SK-N-SH (cell line): ENCODE measurements at regions not wholly inside any gene's neighbourhood (a gene's known extent, or its start where the extent isn't known, plus 50 kb on each side); places are given as distances from the start of the nearest gene placed in this dataset.

Source experiments
- CTCF ChIA-PET: fragments of 300-600, 350-600 bp; formaldehyde crosslinking; extraction: SDS; loops from one replicate; lab custom pipeline; 2021; lab: Yijun Ruan, JAX
- POLR2A ChIA-PET: fragments of 350-600 bp; sonication (Branson Sonifier 250); formaldehyde crosslinking; extraction: SDS; loops from one replicate; lab custom pipeline; 2020; ENCODE audit warnings: antibody characterized with exemption, inconsistent platforms; lab: Yijun Ruan, JAX
- DNase-seq: peaks from one replicate; pipeline ENCODE4 v3.0.0; 2012
- H2AFZ ChIP-seq: fragments of 200-600 bp; sonication (generic); 2 replicates; pipeline ENCODE4 v1.8.1; 2016; ENCODE audit warnings: antibody characterized with exemption, mild to moderate bottlenecking, low read depth
- H3F3A ChIP-seq: fragments of 200-600 bp; sonication (generic); replicated peaks from 2 replicates; pipeline ENCODE3; 2016; ENCODE audit warnings: antibody characterized with exemption, mild to moderate bottlenecking; ENCODE audit not compliant: insufficient read depth
- H3K27ac ChIP-seq, 2 experiments: fragments of 200-500 bp in 1 of 2; fragments of 200-600 bp in 1 of 2; sonication (Bioruptor generic) in 1 of 2; sonication (generic), shearing (Covaris generic) in 1 of 2; 2 replicates each; pipeline versions ENCODE4 v1.5.1 to v1.6.1; 2014 to 2016; ENCODE audit warnings: low read depth in 2 of 2, inconsistent platforms in 1 of 2, low read length in 1 of 2, mild to moderate bottlenecking in 1 of 2, mixed read lengths in 1 of 2
- H3K27me3 ChIP-seq: fragments of 200-600 bp; sonication (generic), shearing (Covaris generic); 2 replicates; pipeline ENCODE4 v1.6.1; 2016; ENCODE audit warnings: mixed run types; ENCODE audit not compliant: insufficient read depth
- H3K36me3 ChIP-seq, 2 experiments: fragments of 200-500 bp in 1 of 2; fragments of 200-600 bp in 1 of 2; sonication (Bioruptor generic) in 1 of 2; sonication (generic) in 1 of 2; replicated peaks in 1 of 2; 2 replicates each; pipeline versions ENCODE3 to v1.5.1; 2014 to 2016; ENCODE audit warnings: low read length in 1 of 2, mild to moderate bottlenecking in 1 of 2; ENCODE audit not compliant: insufficient read depth in 2 of 2, control insufficient read depth in 1 of 2
- H3K4me1 ChIP-seq, 2 experiments: fragments of 200-500 bp in 1 of 2; fragments of 200-600 bp in 1 of 2; sonication (Bioruptor generic) in 1 of 2; sonication (generic), shearing (Covaris generic) in 1 of 2; 2 replicates each; pipeline versions ENCODE4 v1.5.1 to v1.6.1; 2014 to 2016; ENCODE audit warnings: low read depth in 1 of 2, low read length in 1 of 2, mixed run types in 1 of 2; ENCODE audit not compliant: insufficient read depth in 2 of 2, control insufficient read depth in 1 of 2
- H3K4me2 ChIP-seq: fragments of 200-600 bp; sonication (generic), shearing (Covaris generic); 2 replicates; pipeline ENCODE4 v1.6.1; 2017; ENCODE audit warnings: mixed run types
- H3K4me3 ChIP-seq, 2 experiments: fragments of 200-500 bp in 1 of 2; fragments of 200-600 bp in 1 of 2; sonication (Bioruptor generic) in 1 of 2; sonication (generic), shearing (Covaris generic) in 1 of 2; 2 replicates each; pipeline versions ENCODE4 v1.5.1 to v1.8.1; 2014 to 2016; ENCODE audit warnings: low read depth in 2 of 2, inconsistent platforms in 1 of 2, low read length in 1 of 2, mild to moderate bottlenecking in 1 of 2, mixed read lengths in 1 of 2, moderate library complexity in 1 of 2
- H3K79me2 ChIP-seq: fragments of 200-600 bp; sonication (generic); 2 replicates; pipeline ENCODE4 v1.8.1; 2017; ENCODE audit warnings: mild to moderate bottlenecking; ENCODE audit not compliant: insufficient read depth
- H3K9ac ChIP-seq: fragments of 200-600 bp; sonication (generic); 2 replicates; pipeline ENCODE4 v1.6.1; 2017; ENCODE audit warnings: mixed run types
- H3K9me2 ChIP-seq: fragments of 200-600 bp; sonication (generic); 2 replicates; pipeline ENCODE4 v1.6.1; 2017; ENCODE audit warnings: mixed run types
- H3K9me3 ChIP-seq: fragments of 200-600 bp; sonication (generic); 2 replicates; pipeline ENCODE4 v1.6.1; 2017; ENCODE audit warnings: mixed run types, mild to moderate bottlenecking, moderate library complexity
- H4K20me1 ChIP-seq: fragments of 200-600 bp; sonication (generic); 2 replicates; pipeline ENCODE4 v1.6.1; 2017; ENCODE audit warnings: mild to moderate bottlenecking, mixed run types; ENCODE audit not compliant: insufficient read depth
- CHD2 ChIP-seq: fragments of 150-350 bp; IDR thresholded peaks from 2 replicates; pipeline ENCODE4 v1.6.1; 2018; ENCODE audit warnings: low read length; ENCODE audit not compliant: partially characterized antibody
- ELF1 ChIP-seq: IDR thresholded peaks from 2 replicates; pipeline ENCODE4 v1.4.0; 2012
- EP300 ChIP-seq, 2 experiments: IDR thresholded peaks; 2 replicates each; pipeline versions ENCODE4 v1.4.0 to v1.6.1; 2012; ENCODE audit warnings: borderline replicate concordance in 1 of 2, low read depth in 1 of 2, low read length in 1 of 2
- EZH2phosphoT487 ChIP-seq: fragments of 200-600 bp; sonication (generic); IDR thresholded peaks from 2 replicates; pipeline ENCODE4 v1.6.1; 2017; ENCODE audit warnings: low read depth, mixed run types, mild to moderate bottlenecking, antibody characterized with exemption, moderate library complexity, borderline replicate concordance
- FOXJ3 ChIP-seq: sonication (generic); formaldehyde crosslinking; IDR thresholded peaks from 2 replicates; pipeline ENCODE4 v1.5.1; 2020; ENCODE audit warnings: mild to moderate bottlenecking, missing genetic modification reagents
- FOXM1 ChIP-seq: IDR thresholded peaks from 2 replicates; pipeline ENCODE4 v1.4.0; 2012; ENCODE audit warnings: low read depth, mild to moderate bottlenecking
- GABPA ChIP-seq: IDR thresholded peaks from 2 replicates; pipeline ENCODE4 v1.4.0; 2012; ENCODE audit warnings: low read depth, mild to moderate bottlenecking
- GATA2 ChIP-seq: sonication (generic); formaldehyde crosslinking; IDR thresholded peaks from 2 replicates; pipeline ENCODE4 v1.5.0; 2020; ENCODE audit warnings: mild to moderate bottlenecking, missing genetic modification reagents
- JUND ChIP-seq: IDR thresholded peaks from 2 replicates; pipeline ENCODE4 v1.4.0; 2012
- MEF2A ChIP-seq: IDR thresholded peaks from 2 replicates; pipeline ENCODE4 v1.4.0; 2012; ENCODE audit warnings: low read depth, borderline replicate concordance
- NRF1 ChIP-seq: IDR thresholded peaks from 2 replicates; pipeline ENCODE4 v1.6.1; 2012; ENCODE audit warnings: low read depth, mild to moderate bottlenecking, low read length
- POLR2AphosphoS5 ChIP-seq: IDR thresholded peaks from 2 replicates; pipeline ENCODE4 v1.6.1; 2012; ENCODE audit warnings: low read depth, low read length
- RCOR1 ChIP-seq: fragments of 150-350 bp; IDR thresholded peaks from 2 replicates; pipeline ENCODE4 v1.6.1; 2017; ENCODE audit warnings: antibody characterized with exemption, low read length
- SIN3A ChIP-seq: IDR thresholded peaks from 2 replicates; pipeline ENCODE4 v1.6.1; 2012; ENCODE audit warnings: low read depth, mild to moderate bottlenecking, low read length, moderate library complexity, borderline replicate concordance
- SMC3 ChIP-seq: IDR thresholded peaks from 2 replicates; pipeline ENCODE4 v1.6.1; 2012; ENCODE audit warnings: low read depth, low read length, improper control_type of control experiment
- TCF12 ChIP-seq: IDR thresholded peaks from 2 replicates; pipeline ENCODE4 v1.4.0; 2012
- TEAD4 ChIP-seq: IDR thresholded peaks from 2 replicates; pipeline ENCODE4 v1.4.0; 2012; ENCODE audit warnings: mild to moderate bottlenecking, borderline replicate concordance; ENCODE audit not compliant: insufficient read depth
- YY1 ChIP-seq: IDR thresholded peaks from 2 replicates; pipeline ENCODE4 v1.4.0; 2012; ENCODE audit warnings: low read depth, mild to moderate bottlenecking
- WGBS: methylation state at CpG from one replicate; pipeline ENCODE4 v1.1.6; 2017; ENCODE audit warnings: low lambda C conversion rate; 5-methylcytosine and 5-hydroxymethylcytosine counted together
- TF ChIP-seq, protein P1 (sequence below): fragments of 150-350 bp; IDR thresholded peaks from 2 replicates; pipeline ENCODE4 v1.6.1; 2016; ENCODE audit warnings: mild to moderate bottlenecking, low read depth, low read length
- TF ChIP-seq, protein P2 (sequence below): IDR thresholded peaks from 2 replicates; pipeline ENCODE4 v1.6.1; 2012; ENCODE audit warnings: mild to moderate bottlenecking, low read depth, low read length, moderate library complexity
- TF ChIP-seq, protein P3 (sequence below): IDR thresholded peaks from 2 replicates; pipeline ENCODE4 v1.4.0; 2012; ENCODE audit warnings: low read depth, borderline replicate concordance
- TF ChIP-seq, protein P4 (sequence below): IDR thresholded peaks from 2 replicates; pipeline ENCODE4; 2012
- TF ChIP-seq, protein P5 (sequence below): fragments of 150-350 bp; IDR thresholded peaks from 2 replicates; pipeline ENCODE4 v1.6.1; 2017; ENCODE audit warnings: antibody characterized with exemption, low read length, low read depth, borderline replicate concordance

DNA sequence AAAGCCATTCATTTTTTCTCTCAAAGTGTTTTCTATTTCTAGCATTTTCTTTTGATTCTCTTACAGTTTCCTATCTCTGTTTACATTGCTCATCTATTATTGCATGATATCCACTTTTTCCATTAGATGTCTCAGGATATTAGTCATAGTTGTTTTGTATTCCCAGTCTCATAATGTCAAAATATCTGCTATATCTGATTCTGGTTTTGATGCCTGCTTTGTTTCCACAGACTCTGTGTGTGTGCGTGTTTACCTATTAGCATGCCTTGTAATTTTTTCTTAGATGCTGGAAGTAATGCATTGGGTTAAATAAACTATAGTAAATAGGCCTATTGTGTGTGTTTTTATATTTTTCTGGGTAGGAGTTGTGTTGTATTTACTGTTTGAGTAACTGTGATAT is 1126.3 kb downstream of the SORCS1 start:
- H3K4me2 ChIP-seq, result no peak overlapping the region
- ChIA-PET CTCF (no interaction called here), POLR2A (no interaction called here)
- no peak overlapping the region for H3K4me3 ChIP-seq
- H4K20me1 ChIP-seq, result no peaks in the 10 kb centered on the region
- 40% methylated on average over 1 of the region's 1 CpG for WGBS
- H3K79me2 ChIP-seq, result no peaks in the 10 kb centered on the region
- H3F3A ChIP-seq, result no peaks in the 10 kb centered on the region
- 0 out of 2 replicates have a peak, but pooled peaks cover 4% of the 10 kb centered on the region for H3K9me3 ChIP-seq
- no peak overlapping the region for H3K27ac ChIP-seq
- H3K9ac ChIP-seq, result no peak overlapping the region
- TF ChIP-seq MEF2A (no peak), POLR2AphosphoS5 (no peak), SMC3 (no peak), YY1 (no peak), JUND (no peak), SIN3A (no peak), EZH2phosphoT487 (no peak), ELF1 (no peak), NRF1 (no peak), EP300 (IDR thresholded peaks at IDR 0.05; ENCODE audit: borderline replicate concordance in 1 of 2, low read depth in 1 of 2, low read length in 1 of 2) (no peak)
- TF ChIP-seq, protein P1, sequence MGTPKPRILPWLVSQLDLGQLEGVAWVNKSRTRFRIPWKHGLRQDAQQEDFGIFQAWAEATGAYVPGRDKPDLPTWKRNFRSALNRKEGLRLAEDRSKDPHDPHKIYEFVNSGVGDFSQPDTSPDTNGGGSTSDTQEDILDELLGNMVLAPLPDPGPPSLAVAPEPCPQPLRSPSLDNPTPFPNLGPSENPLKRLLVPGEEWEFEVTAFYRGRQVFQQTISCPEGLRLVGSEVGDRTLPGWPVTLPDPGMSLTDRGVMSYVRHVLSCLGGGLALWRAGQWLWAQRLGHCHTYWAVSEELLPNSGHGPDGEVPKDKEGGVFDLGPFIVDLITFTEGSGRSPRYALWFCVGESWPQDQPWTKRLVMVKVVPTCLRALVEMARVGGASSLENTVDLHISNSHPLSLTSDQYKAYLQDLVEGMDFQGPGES, result no peak
- no peaks in the 10 kb centered on the region for H3K36me3 ChIP-seq
- DNase-seq, result no peak
- H2AFZ ChIP-seq, result no peak overlapping the region
- no peaks in the 10 kb centered on the region; a peak in 1 of 4 replicates for H3K4me1 ChIP-seq
- H3K27me3 ChIP-seq, result no peaks in the 10 kb centered on the region
- H3K9me2 ChIP-seq, result peaks cover 12% of the 10 kb centered on the region; the same call in 1 of the 2 replicates

DNA sequence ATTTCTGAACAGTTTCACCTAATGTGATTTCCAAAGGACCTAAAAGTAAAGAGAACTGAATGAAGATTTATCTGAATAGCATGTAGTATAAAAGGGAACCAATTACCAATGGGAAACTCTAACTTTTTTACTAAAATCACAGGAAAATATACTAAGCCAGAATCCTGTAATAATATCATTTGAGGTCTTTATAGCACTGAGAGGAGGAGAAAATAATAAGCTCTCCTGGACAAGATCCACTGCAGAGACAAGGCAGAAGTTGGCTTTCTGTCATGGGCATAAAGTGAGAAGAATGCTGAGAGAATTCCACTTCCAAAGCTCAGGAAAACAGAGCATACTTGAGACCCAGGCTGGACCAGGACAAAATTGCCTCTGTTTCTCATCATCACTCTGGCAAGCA is 1131.4 kb downstream of the SORCS1 start:
- Histone ChIP-seq H3K9me2 (peaks cover 8% of the 10 kb centered on the region; the same call in 1 of the 2 replicates), H3K9me3 (no peaks in the 10 kb centered on the region), H3K27ac (no peak overlapping the region), H3K36me3 (no peaks in the 10 kb centered on the region), H3K27me3 (no peaks in the 10 kb centered on the region), H4K20me1 (no peaks in the 10 kb centered on the region), H3K4me3 (no peak overlapping the region), H3K79me2 (no peaks in the 10 kb centered on the region), H3K4me2 (no peak overlapping the region), H3K4me1 (no peaks in the 10 kb centered on the region; a peak in 1 of 4 replicates), H3K9ac (no peak overlapping the region), H2AFZ (no peak overlapping the region), H3F3A (no peaks in the 10 kb centered on the region)
- ChIA-PET POLR2A (no interaction called here), CTCF (interaction anchor here (1.3 kb wide), 1 partner anchor 50 kb away, joined by 3 read pairs; no protein-coding TSS in a partner anchor)
- DNase-seq, result no peak
- TF ChIP-seq FOXM1 (no peak), GABPA (no peak), RCOR1 (no peak), TCF12 (no peak), EZH2phosphoT487 (no peak), TEAD4 (no peak), ELF1 (no peak), CHD2 (no peak), EP300 (IDR thresholded peaks at IDR 0.05; ENCODE audit: borderline replicate concordance in 1 of 2, low read depth in 1 of 2, low read length in 1 of 2) (no peak), GATA2 (no peak), FOXJ3 (CRISPR knock-in tag) (no peak), POLR2AphosphoS5 (no peak)
- TF ChIP-seq, protein P2, sequence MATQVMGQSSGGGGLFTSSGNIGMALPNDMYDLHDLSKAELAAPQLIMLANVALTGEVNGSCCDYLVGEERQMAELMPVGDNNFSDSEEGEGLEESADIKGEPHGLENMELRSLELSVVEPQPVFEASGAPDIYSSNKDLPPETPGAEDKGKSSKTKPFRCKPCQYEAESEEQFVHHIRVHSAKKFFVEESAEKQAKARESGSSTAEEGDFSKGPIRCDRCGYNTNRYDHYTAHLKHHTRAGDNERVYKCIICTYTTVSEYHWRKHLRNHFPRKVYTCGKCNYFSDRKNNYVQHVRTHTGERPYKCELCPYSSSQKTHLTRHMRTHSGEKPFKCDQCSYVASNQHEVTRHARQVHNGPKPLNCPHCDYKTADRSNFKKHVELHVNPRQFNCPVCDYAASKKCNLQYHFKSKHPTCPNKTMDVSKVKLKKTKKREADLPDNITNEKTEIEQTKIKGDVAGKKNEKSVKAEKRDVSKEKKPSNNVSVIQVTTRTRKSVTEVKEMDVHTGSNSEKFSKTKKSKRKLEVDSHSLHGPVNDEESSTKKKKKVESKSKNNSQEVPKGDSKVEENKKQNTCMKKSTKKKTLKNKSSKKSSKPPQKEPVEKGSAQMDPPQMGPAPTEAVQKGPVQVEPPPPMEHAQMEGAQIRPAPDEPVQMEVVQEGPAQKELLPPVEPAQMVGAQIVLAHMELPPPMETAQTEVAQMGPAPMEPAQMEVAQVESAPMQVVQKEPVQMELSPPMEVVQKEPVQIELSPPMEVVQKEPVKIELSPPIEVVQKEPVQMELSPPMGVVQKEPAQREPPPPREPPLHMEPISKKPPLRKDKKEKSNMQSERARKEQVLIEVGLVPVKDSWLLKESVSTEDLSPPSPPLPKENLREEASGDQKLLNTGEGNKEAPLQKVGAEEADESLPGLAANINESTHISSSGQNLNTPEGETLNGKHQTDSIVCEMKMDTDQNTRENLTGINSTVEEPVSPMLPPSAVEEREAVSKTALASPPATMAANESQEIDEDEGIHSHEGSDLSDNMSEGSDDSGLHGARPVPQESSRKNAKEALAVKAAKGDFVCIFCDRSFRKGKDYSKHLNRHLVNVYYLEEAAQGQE, result no peak
- TF ChIP-seq, protein P3, sequence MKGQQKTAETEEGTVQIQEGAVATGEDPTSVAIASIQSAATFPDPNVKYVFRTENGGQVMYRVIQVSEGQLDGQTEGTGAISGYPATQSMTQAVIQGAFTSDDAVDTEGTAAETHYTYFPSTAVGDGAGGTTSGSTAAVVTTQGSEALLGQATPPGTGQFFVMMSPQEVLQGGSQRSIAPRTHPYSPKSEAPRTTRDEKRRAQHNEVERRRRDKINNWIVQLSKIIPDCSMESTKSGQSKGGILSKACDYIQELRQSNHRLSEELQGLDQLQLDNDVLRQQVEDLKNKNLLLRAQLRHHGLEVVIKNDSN, result no peak
- TF ChIP-seq, protein P4, sequence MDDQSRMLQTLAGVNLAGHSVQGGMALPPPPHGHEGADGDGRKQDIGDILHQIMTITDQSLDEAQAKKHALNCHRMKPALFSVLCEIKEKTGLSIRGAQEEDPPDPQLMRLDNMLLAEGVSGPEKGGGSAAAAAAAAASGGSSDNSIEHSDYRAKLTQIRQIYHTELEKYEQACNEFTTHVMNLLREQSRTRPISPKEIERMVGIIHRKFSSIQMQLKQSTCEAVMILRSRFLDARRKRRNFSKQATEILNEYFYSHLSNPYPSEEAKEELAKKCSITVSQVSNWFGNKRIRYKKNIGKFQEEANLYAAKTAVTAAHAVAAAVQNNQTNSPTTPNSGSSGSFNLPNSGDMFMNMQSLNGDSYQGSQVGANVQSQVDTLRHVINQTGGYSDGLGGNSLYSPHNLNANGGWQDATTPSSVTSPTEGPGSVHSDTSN, result no peak
- TF ChIP-seq, protein P5, sequence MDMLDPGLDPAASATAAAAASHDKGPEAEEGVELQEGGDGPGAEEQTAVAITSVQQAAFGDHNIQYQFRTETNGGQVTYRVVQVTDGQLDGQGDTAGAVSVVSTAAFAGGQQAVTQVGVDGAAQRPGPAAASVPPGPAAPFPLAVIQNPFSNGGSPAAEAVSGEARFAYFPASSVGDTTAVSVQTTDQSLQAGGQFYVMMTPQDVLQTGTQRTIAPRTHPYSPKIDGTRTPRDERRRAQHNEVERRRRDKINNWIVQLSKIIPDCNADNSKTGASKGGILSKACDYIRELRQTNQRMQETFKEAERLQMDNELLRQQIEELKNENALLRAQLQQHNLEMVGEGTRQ, result no peak
